ENCODE measurements at regions not wholly inside any gene's neighbourhood (a gene's known extent, or its start where the extent isn't known, plus 50 kb on each side); places are given as distances from the start of the nearest gene placed in this dataset.
"Not testable (repeated sequence)": the region's sequence is repeated elsewhere in the genome, so short reads cannot be mapped to it uniquely, and the experiment has no call there.

DNA sequence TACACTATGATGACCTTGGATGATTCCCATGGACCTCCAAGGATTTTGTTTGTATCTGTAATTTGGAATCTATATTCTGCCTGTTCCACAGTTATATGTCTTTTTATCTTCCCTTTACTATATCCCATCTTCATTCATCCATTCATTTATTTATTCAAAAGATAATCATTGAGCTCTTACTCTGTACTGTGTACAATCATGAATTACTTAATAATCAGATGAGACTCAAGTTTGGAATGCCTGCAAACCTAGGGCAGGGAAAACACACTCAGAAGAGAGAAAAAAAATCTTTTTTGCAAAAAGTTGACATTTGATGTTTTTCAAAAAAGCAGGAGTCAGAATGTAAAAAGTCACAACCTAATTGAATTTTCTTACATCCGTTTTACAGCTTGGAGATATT lies 170.2 kb upstream of the GNAI1 start:
- DNase-seq (ENCODE audit: low read depth in 2 of 2, low spot score in 1 of 2) = no peak

DNA sequence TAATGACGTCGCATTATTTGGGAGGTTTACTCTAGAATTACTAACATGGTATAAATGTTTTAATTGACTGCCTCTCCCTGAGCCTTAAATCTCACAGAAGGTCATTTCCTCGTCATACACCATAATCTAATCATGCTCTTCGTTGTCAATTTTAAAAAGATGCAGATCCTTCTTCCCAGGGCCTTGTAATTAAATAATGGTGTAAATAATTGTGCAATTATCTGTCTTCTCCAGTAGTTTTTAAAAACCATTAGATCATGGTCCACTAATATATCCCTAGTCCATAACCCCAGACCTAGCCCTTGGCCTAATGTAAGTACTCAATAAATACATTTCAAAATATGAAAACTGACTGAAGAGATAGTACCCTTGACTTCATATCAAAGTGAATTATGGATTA lies 181.5 kb upstream of the GNAI1 start:
- no peak for DNase-seq (ENCODE audit: low read depth in 2 of 2, low spot score in 1 of 2)

DNA sequence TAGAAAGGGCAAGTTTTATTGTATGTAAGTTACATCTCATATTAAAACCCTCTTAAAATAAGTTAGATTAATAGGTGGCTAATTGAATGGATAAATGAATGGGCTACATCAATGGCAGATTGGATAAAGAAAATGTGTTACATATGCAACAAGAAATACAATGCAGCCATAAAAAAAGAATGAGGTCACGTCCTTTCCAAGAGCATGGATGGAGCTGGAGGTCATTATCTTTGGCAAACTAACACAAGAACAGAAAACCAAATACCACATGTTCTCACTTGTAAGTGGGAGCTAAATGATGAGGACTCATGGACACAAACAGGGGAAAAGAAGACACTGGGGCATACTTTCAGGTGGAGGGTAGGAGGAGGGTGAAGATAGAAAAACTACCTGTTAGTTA lies 182.2 kb upstream of the GNAI1 start:
- no peak for DNase-seq (ENCODE audit: low read depth in 2 of 2, low spot score in 1 of 2)

GRCh38 chr7:79951415-79951814 lies 183.2 kb upstream of the GNAI1 start:
- no peak for DNase-seq (ENCODE audit: low read depth in 2 of 2, low spot score in 1 of 2)

GRCh38 chr7:79949778-79950177 lies 184.9 kb upstream of the GNAI1 start:
- no peak for DNase-seq (ENCODE audit: low read depth in 2 of 2, low spot score in 1 of 2)

DNA sequence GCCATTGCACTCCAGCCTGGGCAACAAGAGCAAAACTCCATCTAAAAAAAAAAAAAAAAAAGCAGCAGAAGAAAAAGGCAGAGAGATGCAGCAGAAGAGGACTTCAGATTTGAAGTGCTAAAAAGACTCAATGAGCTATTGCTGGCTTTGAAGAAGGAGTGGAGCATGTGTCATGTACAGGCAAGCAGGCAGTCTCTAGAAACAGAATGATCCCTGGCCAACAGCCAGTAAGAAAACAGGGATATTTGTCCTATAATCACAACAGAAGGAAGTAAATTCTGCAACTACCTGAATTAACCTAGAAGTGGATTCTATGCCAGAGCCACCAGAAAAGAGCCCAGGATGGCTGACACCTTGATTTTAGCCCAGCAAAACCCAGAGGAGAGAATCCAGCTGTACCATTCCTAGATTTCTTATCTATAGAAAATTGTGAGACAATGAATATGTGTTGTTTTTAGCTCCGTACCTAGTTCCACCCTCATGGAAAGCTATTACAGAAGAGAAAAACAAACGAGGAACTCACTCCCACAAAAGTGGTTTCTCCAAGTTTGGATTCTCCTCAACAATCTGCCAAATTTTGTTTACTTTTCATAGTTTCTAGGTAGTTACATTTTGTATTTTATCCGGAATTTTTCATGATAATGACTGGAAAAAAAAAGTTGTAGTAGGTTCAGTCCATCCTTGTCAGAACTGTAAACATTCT lies 198.2 kb upstream of the GNAI1 start:
- no peak for DNase-seq (ENCODE audit: low read depth in 2 of 2, low spot score in 1 of 2)

DNA sequence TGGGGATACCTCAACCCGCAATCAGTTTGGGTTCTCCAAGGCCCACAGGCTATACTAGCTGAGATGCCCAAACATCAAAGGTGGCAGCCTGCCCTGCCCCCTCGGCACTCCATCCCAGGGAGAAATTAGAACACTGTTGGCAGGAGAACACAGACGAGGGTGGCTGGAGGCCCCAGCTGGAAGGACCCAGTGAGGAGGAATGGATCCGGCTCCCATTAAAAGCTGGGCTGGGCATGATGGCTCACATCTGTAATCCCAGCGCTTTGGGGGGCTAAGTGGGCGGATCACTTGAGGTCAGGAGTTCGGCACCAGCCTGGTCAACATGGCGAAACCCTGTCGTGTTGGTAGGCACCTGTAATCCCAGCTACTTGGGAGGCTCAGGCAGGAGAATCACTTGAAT lies 199.9 kb upstream of the GNAI1 start:
- no peak for DNase-seq (ENCODE audit: low read depth in 2 of 2, low spot score in 1 of 2)

- DNase-seq (ENCODE audit: low read depth in 2 of 2, low spot score in 1 of 2) = no peak
Observed at GRCh38 chr7:79933144-79933543, 201.5 kb upstream of the GNAI1 start.

DNA sequence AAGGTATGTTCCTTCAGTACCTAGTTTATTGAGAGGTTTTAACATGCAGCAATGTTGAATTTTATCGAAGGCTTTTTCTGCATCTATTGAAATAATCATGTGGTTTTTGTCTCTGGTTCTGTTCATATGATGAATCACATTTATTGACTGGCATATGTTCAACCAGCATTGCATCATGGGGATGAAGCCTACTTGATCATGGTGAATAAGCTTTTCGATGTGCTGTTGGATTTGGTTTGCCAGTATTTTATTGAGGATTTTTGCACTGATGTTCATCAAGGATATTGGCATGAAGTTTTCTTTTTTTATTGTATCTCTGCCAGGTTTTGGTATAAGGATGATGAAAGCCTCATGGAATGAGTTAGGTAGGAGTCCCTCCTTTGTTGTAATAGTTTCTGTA lies 204.0 kb upstream of the GNAI1 start:
- no peak for DNase-seq (ENCODE audit: low read depth in 2 of 2, low spot score in 1 of 2)

DNA sequence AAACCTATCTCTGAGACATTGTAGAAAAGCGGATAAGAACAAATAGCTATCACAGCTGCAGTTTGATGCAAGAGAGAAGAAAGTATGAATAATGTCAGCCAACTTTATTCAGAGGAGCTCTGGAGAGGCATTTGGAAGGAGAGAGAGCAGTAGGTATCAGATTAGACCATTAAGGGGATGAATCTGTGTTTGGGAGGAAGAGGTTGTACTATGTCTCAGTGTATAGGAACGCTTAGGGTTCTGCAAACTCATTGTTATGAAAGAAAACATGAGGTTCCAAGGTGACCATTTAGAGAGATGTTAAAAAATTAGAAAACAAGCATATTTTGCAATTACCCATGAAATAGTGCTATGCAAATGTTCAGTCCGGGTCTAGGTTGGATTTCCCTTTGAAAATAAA lies 207.5 kb upstream of the GNAI1 start:
- DNase-seq (ENCODE audit: low read depth in 2 of 2, low spot score in 1 of 2) = no peak

DNA sequence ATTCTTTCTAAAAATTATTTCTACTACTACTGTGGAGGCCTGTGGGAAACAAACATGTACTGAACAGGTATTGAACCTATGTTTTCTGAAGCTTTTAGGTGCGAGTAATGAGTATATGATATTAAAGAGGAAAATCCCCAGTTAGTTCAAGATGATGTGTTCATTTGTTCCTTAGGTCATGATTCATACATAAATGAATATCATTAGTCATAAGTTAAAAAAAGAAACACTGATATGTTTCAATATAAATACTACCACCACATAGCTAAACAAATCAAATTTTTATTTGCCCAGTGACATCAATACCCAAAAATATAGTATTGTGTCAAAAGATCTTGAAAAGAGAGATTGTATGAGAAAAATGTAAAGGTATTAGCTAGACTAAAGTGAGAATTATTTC lies 210.7 kb upstream of the GNAI1 start:
- no peak for DNase-seq (ENCODE audit: low read depth in 2 of 2, low spot score in 1 of 2)

GRCh38 chr7:79922894-79923293 lies 211.7 kb upstream of the GNAI1 start:
- DNase-seq (ENCODE audit: low read depth in 2 of 2, low spot score in 1 of 2) = no peak

DNA sequence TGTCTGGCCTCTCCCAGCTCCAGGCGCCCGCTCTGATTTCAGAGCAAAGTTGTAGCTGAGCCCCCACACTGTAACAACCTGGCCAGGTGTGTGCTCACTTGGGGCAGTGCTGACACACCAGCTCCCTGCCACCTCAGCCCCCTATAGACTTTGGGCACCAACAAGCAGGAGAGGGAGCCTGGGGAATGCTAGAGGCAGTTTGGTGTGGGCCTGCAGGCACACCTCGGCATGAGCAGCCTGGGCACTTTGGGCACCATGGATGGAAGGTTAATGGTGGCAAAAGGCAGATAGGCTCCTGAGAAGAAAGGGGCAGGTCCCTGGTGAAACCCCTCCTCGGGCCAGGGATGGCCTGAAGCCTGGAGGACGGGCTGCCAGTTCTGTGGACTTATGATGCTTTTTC lies 212.7 kb upstream of the GNAI1 start:
- no peak for DNase-seq (ENCODE audit: low read depth in 2 of 2, low spot score in 1 of 2)

- DNase-seq (ENCODE audit: low read depth in 2 of 2, low spot score in 1 of 2) = not testable (repeated sequence)
Observed at GRCh38 chr7:79918632-79919031, 216.0 kb upstream of the GNAI1 start.

- DNase-seq (ENCODE audit: low read depth in 2 of 2, low spot score in 1 of 2) = not testable (repeated sequence)
Observed at GRCh38 chr7:79915346-79915745, 219.3 kb upstream of the GNAI1 start.

- no peak for DNase-seq (ENCODE audit: low read depth in 2 of 2, low spot score in 1 of 2)
Observed at GRCh38 chr7:79912213-79912633, 222.4 kb upstream of the GNAI1 start.

- DNase-seq (ENCODE audit: low read depth in 2 of 2, low spot score in 1 of 2) = no peak
Observed at GRCh38 chr7:79911420-79911819, 223.2 kb upstream of the GNAI1 start.

DNA sequence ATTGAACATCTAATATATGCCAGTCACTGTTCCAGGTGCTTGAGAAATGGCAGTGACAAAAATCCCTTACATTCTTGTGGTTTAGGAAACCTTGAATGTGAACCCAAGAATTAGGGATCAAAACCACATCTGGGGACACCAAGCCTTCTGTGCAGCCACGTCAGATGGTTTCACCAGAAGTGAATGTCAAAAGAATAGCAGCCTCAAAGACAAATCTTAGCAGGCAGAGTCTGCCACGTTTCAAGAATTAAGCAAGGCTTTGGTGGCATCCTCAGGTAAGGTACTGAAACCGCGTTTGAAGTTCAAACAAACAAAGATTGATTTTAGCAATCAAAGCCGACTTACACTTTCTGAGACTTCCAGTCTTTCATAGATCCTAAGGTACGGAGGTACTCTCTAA lies 225.5 kb upstream of the GNAI1 start:
- DNase-seq (ENCODE audit: low read depth in 2 of 2, low spot score in 1 of 2) = no peak

DNA sequence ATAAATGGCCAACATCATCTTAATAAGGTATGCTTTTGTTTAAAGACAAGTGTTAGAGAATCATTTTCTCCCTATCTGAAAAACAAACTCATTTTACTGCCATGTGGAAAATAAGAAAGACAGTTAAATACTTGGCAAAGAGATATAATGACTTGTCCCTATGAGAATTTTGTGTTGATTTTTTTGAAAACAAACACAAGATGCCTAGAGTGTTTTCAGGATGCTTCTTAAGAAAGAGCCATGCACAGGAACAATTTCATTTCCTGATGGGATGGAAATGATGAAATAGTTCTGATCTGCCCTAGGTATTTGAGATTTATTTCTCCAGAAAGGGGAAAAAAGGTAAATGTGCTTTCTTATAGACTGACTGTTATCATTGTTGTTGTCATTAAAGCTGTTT lies 237.5 kb upstream of the GNAI1 start:
- no peak for DNase-seq (ENCODE audit: low read depth in 2 of 2, low spot score in 1 of 2)

GRCh38 chr7:79893991-79894390 lies 240.6 kb upstream of the GNAI1 start:
- no peak for DNase-seq (ENCODE audit: low read depth in 2 of 2, low spot score in 1 of 2)

- no peak for DNase-seq (ENCODE audit: low read depth in 2 of 2, low spot score in 1 of 2)
Observed at GRCh38 chr7:79882922-79883321, 251.7 kb upstream of the GNAI1 start.

GRCh38 chr7:79880312-79880711 lies 254.3 kb upstream of the GNAI1 start:
- DNase-seq (ENCODE audit: low read depth in 2 of 2, low spot score in 1 of 2) = no peak

- DNase-seq (ENCODE audit: low read depth in 2 of 2, low spot score in 1 of 2) = no peak
Observed at GRCh38 chr7:79877874-79878465, 256.7 kb upstream of the GNAI1 start.

Measured in stimulated activated CD8-positive, alpha-beta memory T cell treated with anti-CD3 and anti-CD28 coated beads, Interleukin-4, amount 100 ng/mL, for 1 hour (primary cell).